AG04449 (cell line): ENCODE measurements at regions not wholly inside any gene's neighbourhood (a gene's known extent, or its start where the extent isn't known, plus 50 kb on each side); places are given as distances from the start of the nearest gene placed in this dataset.

ENCODE experiments used
- CTCF ChIA-PET: fragments of 350-600 bp; formaldehyde crosslinking; extraction: SDS; loops from one replicate; lab custom pipeline; 2021; ENCODE audit warnings: antibody characterized with exemption; lab: Yijun Ruan, JAX
- POLR2A ChIA-PET: fragments of 400-600, 350-600 bp; formaldehyde crosslinking; extraction: SDS; loops from one replicate; lab custom pipeline; 2020; ENCODE audit warnings: antibody characterized with exemption, inconsistent platforms; lab: Yijun Ruan, JAX
- DNase-seq: peaks from one replicate; pipeline ENCODE4 v3.0.0-alpha.2; 2010; ENCODE audit warnings: low read depth, low spot score
- H3K4me3 ChIP-seq: 2 replicates; pipeline ENCODE4 v1.5.1; 2011; ENCODE audit warnings: low read depth, mild to moderate bottlenecking, control low read depth, low read length
- CTCF ChIP-seq: IDR thresholded peaks from one replicate; pipeline ENCODE4 v1.5.1; 2011; ENCODE audit warnings: mild to moderate bottlenecking, moderate library complexity, low read length, control low read depth, inconsistent platforms; ENCODE audit not compliant: insufficient read depth; ENCODE audit errors: missing control alignments

- no peak for TF ChIP-seq CTCF
- no peak overlapping the region for H3K4me3 ChIP-seq
- no peak for DNase-seq
- CTCF ChIA-PET, result no interaction called here
- POLR2A ChIA-PET, result no interaction called here
Measured at GRCh38 chr13:78722700-78723099, 63.7 kb upstream of the OBI1 start.

GRCh38 chr13:78719367-78719766, 60.4 kb upstream of the OBI1 start:
- ChIA-PET CTCF (no interaction called here), POLR2A (no interaction called here)
- DNase-seq, result no peak
- no peak overlapping the region for H3K4me3 ChIP-seq
- no peak for TF ChIP-seq CTCF

GRCh38 chr13:78714717-78715116, 55.8 kb upstream of the OBI1 start:
- ChIA-PET CTCF (no interaction called here), POLR2A (no interaction called here)
- H3K4me3 ChIP-seq, result no peak overlapping the region
- DNase-seq, result no peak
- TF ChIP-seq CTCF, result no peak

- no peak for TF ChIP-seq CTCF
- H3K4me3 ChIP-seq, result no peak overlapping the region
- no peak for DNase-seq
- POLR2A ChIA-PET, result no interaction called here
- CTCF ChIA-PET, result no interaction called here
Measured at GRCh38 chr13:78712831-78713230, 53.9 kb upstream of the OBI1 start.

GRCh38 chr13:78709028-78709427, 50.1 kb upstream of the OBI1 start:
- POLR2A ChIA-PET, result no interaction called here
- CTCF ChIA-PET, result no interaction called here
- no peak overlapping the region for H3K4me3 ChIP-seq
- DNase-seq, result no peak
- no peak for TF ChIP-seq CTCF
